GM21576 (cell line): ENCODE measurements at regions not wholly inside any gene's neighbourhood (a gene's known extent, or its start where the extent isn't known, plus 50 kb on each side); places are given as distances from the start of the nearest gene placed in this dataset.

ENCODE experiments used
- ATAC-seq: cut with Tn5 transposase; IDR thresholded peaks from one replicate; pipeline ENCODE4 v1.9.1; 2021; ENCODE audit warnings: mild to moderate bottlenecking, moderate library complexity; ENCODE audit not compliant: unreplicated experiment

DNA sequence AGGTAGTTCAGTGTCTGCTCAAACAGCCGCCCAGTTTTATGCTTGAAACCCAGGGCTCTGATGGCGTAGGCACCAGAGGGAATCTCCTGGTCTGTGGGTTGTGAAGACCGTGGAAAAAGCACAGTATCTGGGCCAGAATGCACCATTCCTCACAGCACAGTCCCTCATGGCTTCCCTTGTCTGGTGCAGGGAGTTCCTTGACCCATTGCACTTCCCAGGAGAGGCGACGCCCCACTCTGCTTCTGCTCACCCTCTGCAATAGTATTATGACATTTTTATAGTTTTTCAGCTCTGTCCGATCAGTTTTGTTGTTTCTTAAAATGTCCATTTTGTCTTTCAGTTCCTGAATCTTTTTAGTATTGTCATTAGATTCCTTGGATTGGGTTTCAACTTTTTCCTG is 343.5 kb downstream of the EDEM1 start:
- no peak for ATAC-seq

GRCh38 chr3:5531741-5532290 is 344.3 kb downstream of the EDEM1 start:
- ATAC-seq: no peak

DNA sequence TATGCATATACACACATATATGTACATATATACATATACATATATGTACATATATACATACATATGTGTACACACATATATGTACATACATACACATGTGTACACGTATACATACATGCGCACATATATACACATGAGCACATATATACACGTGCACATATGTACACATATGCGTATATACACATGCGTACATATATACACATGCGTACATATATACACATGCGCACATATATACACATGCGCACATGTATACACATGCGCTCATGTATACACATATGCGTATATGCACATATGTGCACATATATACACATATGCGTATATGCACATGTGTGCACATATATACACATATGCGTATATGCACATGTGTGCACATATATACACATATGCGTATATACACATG is 353.0 kb downstream of the EDEM1 start:
- ATAC-seq: no peak

- no peak for ATAC-seq
Observed at GRCh38 chr3:5542472-5542871, 355.0 kb downstream of the EDEM1 start.

- no peak for ATAC-seq
Observed at GRCh38 chr3:5543047-5543446, 355.5 kb downstream of the EDEM1 start.

DNA sequence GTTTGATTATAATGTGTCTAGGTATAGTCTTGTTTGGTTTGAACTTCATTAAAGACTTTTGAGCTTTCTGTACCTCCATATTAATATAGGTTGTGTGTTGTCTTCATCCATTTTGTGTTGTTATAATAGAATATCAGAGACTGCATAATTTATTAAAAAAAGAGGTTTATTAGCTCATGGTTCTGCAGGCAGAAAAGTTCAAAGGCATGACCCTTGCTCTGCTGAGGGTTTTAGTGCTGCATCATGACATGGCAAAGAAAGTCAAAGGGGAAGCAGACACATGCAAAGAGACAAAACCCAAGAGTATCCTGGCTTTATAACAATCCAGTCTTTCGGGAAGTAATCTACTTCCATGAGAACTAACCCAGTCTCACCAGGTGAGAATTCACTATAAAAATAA is 358.2 kb downstream of the EDEM1 start:
- no peak for ATAC-seq

- ATAC-seq: no peak
Observed at GRCh38 chr3:5553203-5553602, 365.7 kb downstream of the EDEM1 start.

DNA sequence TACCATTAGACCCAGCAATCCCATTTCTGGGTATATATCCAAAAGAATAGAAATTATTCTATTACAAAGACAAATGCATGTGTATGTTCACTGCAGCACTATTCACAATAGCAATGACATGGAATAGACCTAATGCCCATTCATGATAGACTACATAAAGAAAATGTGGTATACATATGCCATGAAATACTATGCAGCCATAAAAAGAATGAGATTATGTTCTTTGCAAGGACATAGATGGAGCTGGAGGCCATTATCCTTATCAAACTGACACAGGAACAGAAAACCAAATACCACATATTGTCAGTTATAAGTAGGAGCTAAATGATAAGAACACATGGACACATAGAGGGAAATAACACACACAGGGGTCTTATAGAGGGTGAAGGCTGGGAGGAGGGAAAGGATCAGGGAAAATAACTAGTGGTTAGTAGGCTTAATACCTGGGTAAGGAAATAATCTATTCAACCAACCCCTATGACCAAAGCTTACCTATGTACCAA is 366.8 kb downstream of the EDEM1 start:
- no peak for ATAC-seq

DNA sequence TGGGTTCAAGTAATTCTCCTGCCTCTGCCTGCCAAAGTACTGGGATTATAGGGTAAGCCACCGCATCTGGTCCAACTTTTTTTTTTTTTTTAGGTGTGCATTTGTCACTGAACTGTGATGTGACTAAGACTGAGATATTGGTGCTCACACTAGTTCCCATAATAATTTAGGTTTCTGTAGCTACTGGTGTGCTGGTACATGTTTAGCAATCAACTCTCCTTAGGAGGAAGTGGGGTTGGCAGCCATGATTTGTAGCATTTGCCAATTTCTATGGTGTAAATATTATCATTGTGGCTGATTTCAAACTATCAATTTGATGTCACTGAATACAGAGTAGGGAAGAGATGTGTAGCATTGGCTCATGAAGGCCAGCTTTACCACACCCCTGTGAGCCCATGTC is 372.7 kb downstream of the EDEM1 start:
- no peak for ATAC-seq

DNA sequence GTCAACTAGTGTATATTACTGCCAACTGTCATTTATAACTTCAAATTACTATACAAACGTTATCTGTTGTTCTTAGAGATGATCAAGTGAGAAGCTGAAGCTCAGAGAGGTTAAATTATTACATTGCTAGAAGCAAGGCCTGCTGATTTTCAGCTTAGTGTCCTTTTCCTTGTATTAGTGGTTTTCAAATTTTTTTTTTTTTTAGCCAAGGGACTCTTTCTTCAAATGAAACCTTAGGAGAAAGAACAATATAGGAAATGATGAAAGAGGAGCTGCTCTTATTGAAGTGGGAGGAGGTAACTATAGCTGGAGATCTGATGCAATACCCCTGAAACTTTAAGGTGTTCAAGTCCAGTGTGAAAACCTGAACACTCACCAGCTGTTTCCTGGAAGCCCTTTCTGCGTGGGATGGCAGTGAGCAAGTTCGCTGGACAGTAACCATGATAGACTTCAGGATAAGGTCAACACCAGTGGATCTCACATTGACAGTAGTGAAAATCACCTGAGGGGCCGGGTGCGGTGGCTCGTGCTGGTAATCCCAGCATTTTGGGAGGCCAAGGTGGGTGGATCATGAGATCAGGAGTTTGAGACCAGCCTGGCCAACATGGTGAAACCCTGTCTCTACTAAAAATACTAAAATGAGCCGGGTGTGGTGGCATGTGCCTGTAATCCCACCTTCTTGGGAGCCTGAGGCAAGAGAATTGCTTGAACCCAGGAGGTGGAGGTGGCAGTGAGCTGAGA is 376.2 kb downstream of the EDEM1 start:
- no peak for ATAC-seq

DNA sequence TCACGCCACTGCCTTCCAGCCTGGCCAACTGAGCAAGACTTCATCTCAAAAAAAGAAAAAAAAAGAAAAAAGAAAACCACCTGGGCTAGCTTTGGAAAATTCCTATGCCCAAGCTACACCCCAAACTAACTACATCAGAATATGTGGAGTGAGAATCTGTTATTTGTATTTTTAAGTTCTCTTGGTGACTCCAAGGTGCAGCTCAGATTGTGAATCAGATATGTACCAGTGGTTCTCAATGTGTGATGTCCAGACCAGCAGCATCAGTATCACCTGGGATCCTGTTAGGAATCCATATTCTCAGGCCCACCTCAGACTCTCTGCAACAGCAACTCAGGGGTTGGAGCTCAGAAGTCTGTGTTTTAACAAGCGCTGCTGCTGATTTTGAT is 376.8 kb downstream of the EDEM1 start:
- ATAC-seq: no peak

GRCh38 chr3:5565026-5565425 is 377.5 kb downstream of the EDEM1 start:
- ATAC-seq: no peak

DNA sequence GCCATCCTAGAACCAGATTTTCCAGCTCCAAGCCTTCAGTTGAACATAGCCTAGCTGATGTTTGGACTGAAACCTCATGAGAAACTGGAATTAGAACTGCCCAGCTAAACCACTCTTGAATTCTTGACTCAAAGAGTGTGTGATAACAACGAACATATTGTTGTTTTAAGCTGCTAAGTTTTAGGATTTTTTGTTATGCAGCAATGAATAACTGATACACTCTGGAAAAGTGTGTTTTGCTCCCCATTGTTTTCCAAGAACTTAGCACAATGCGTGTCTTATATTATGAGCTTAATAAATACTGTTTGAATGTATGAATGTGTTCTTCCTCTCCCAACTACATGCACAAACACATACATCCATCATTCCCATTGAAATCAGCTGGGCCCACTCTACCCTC is 379.6 kb downstream of the EDEM1 start:
- ATAC-seq: no peak

GRCh38 chr3:5568451-5568850 is 380.9 kb downstream of the EDEM1 start:
- no peak for ATAC-seq

DNA sequence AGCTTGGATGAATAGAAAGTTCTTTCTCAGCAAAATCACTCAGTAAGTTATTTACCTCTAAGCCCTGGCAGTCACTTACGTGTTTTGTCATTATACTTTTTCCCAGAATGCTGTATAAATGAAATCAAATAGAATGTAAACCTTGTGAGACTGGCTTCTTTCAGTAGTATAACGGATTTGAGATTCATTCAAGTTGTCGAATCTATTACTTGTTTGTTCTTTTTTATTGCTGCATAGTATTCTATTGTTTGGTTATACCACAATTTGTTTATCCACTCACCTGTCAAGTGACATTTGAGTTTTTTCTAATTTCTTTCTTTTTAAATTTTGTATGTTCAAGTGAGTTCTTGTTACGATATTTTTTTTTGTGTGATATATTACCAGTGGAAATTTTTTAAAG is 381.6 kb downstream of the EDEM1 start:
- ATAC-seq: no peak

DNA sequence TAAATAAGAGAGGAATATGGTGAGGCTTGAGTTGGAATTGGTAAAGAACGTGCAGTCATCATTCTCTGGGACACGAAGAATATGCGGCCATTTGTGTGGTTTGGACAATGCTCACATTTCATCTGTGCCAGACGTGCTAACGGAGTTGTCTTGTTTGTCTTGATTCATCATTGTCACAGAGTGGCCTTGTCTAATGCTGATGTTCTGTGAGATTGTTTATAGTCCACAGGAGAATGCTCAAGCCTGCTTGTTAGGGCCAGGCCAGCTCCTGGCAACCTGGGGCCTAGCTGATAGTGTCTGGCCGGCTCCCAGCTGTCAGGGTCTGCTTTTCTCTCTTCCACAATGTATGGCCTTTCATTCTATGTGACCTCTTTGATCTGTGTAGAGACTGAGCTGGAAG is 384.7 kb downstream of the EDEM1 start:
- ATAC-seq: no peak

DNA sequence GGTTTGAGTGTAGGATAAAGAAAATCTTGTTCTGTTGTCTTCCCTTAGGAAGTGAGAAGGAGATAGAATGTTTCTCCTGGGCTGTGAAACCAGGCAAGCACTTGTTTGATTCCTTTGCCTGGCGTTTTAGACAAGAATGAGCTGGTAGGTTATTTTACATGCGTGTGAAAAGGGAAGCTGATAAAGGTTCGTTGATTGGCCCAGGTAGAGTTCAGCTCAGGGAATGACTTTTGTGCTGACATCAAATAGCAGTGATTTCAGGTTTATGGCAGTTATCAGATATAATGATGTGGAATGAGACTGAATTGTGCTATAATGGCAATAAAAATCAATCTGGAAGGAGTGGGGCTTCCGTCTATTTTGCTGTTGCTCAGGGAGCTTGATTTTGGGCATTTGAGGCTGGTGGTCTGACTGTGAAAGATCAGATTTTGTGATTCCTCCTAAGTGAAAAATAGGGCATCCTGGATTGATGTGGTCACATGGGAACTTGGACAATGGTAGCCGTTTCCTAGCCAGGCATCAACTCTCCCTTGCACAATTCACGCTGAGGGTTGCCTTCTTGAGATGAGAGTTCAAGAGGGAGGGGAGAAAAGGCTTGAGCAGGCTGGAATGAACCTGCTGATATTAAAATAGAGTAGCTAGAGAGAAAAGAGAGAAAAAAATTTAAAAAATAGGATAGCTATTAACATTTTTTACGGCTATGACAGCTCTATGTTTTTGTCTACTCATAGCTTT is 388.9 kb downstream of the EDEM1 start:
- no peak for ATAC-seq

- no peak for ATAC-seq
Observed at GRCh38 chr3:5579139-5579602, 391.7 kb downstream of the EDEM1 start.

DNA sequence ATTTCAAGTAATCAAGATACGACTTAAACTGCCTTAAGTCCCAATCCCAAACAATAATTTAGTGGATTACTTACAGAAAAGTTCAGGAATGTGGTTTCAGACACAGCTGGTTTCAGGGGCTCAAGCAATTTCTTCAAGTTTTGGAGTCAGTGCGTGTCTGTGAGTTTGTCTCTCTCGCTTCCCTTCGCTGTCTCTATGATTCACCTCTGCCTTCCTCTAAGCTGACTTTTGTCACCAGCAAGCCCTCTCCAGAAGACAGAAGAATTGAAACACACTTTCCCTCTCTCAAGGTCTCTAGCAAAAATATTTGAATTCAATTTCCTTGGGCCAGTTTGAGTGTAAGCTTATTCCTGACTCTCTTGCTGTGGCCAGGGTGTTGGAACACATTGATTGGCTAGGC is 392.4 kb downstream of the EDEM1 start:
- ATAC-seq: no peak

GRCh38 chr3:5580826-5581225 is 393.3 kb downstream of the EDEM1 start:
- no peak for ATAC-seq

- ATAC-seq: no peak
Observed at GRCh38 chr3:5581743-5582142, 394.2 kb downstream of the EDEM1 start.

GRCh38 chr3:5583920-5584319 is 396.4 kb downstream of the EDEM1 start:
- no peak for ATAC-seq
